Parathyroid adenoma (tissue), 2 donors: ENCODE measurements at regions not wholly inside any gene's neighbourhood (a gene's known extent, or its start where the extent isn't known, plus 50 kb on each side); places are given as distances from the start of the nearest gene placed in this dataset.

Experiments
- H2AFZ ChIP-seq: fragments of 300-600 bp; sonication (generic); one replicate; pipeline ENCODE4 v1.7.0; 2017; ENCODE audit warnings: antibody characterized with exemption, mild to moderate bottlenecking
- H3K27ac ChIP-seq: fragments of 300-600 bp; sonication (generic); one replicate; pipeline ENCODE4 v1.7.0; 2017
- H3K27me3 ChIP-seq: fragments of 300-600 bp; sonication (generic); one replicate; pipeline ENCODE4 v1.7.0; 2017; ENCODE audit warnings: low read length; ENCODE audit not compliant: control insufficient read depth, insufficient read depth
- H3K36me3 ChIP-seq: fragments of 300-600 bp; sonication (generic); one replicate; pipeline ENCODE4 v1.7.0; 2017; ENCODE audit warnings: low read length; ENCODE audit not compliant: control insufficient read depth, insufficient read depth
- H3K4me1 ChIP-seq: fragments of 300-600 bp; sonication (generic); one replicate; pipeline ENCODE4 v1.7.0; 2017; ENCODE audit warnings: control low read depth
- H3K4me2 ChIP-seq: fragments of 300-600 bp; sonication (generic); one replicate; pipeline ENCODE4 v1.7.0; 2017; ENCODE audit warnings: low read length
- H3K4me3 ChIP-seq: fragments of 300-600 bp; sonication (generic); one replicate; pipeline ENCODE4 v1.7.0; 2017; ENCODE audit warnings: low read depth, low read length
- H3K79me2 ChIP-seq: fragments of 300-600 bp; sonication (generic); one replicate; pipeline ENCODE4 v1.7.0; 2017; ENCODE audit warnings: control low read depth
- H3K9ac ChIP-seq: fragments of 300-600 bp; sonication (generic); one replicate; pipeline ENCODE4 v1.7.0; 2017; ENCODE audit warnings: mild to moderate bottlenecking
- H3K9me3 ChIP-seq: fragments of 300-600 bp; sonication (generic); one replicate; pipeline ENCODE4 v1.7.0; 2017; ENCODE audit warnings: low read length; ENCODE audit not compliant: control insufficient read depth
- CTCF ChIP-seq: fragments of 300-600 bp; sonication (generic); IDR thresholded peaks from one replicate; pipeline ENCODE4 v1.7.0; 2017; ENCODE audit warnings: antibody characterized with exemption, mild to moderate bottlenecking
- donor health status: primary hyperparathyroidism.

- Histone ChIP-seq H3K79me2 (no peaks in the 10 kb centered on the region), H3K4me2 (no peak overlapping the region), H3K36me3 (no peaks in the 10 kb centered on the region), H3K27me3 (no peaks in the 10 kb centered on the region), H3K9me3 (no peaks in the 10 kb centered on the region), H3K4me1 (no peaks in the 10 kb centered on the region), H3K9ac (no peak overlapping the region), H2AFZ (no peak overlapping the region), H3K4me3 (no peak overlapping the region), H3K27ac (no peak overlapping the region)
- no peak for TF ChIP-seq CTCF
Observed at GRCh38 chr5:98492258-98492657, 281.2 kb upstream of the RGMB start.

GRCh38 chr5:98497418-98497817 lies 276.0 kb upstream of the RGMB start:
- no peaks in the 10 kb centered on the region for H3K9me3 ChIP-seq
- H3K4me2 ChIP-seq: no peak overlapping the region
- H2AFZ ChIP-seq: no peak overlapping the region
- TF ChIP-seq CTCF: no peak
- H3K4me3 ChIP-seq: no peak overlapping the region
- H3K27ac ChIP-seq: no peak overlapping the region
- no peaks in the 10 kb centered on the region for H3K4me1 ChIP-seq
- no peaks in the 10 kb centered on the region for H3K27me3 ChIP-seq
- H3K36me3 ChIP-seq: no peaks in the 10 kb centered on the region
- no peaks in the 10 kb centered on the region for H3K79me2 ChIP-seq
- H3K9ac ChIP-seq: no peak overlapping the region

- no peak overlapping the region for H3K4me3 ChIP-seq
Observed at GRCh38 chr5:98498028-98498427, 275.4 kb upstream of the RGMB start.

GRCh38 chr5:98499892-98500291 lies 273.6 kb upstream of the RGMB start:
- Histone ChIP-seq H3K36me3 (no peaks in the 10 kb centered on the region), H3K9ac (no peak overlapping the region), H3K79me2 (no peaks in the 10 kb centered on the region), H3K9me3 (no peaks in the 10 kb centered on the region), H3K27me3 (no peaks in the 10 kb centered on the region), H3K4me3 (no peak overlapping the region), H3K27ac (no peak overlapping the region), H2AFZ (no peak overlapping the region), H3K4me2 (no peak overlapping the region), H3K4me1 (no peaks in the 10 kb centered on the region)
- no peak for TF ChIP-seq CTCF

More at GRCh38 chr5:98498028-98498427, 275.4 kb upstream of the RGMB start:
- Histone ChIP-seq H3K9ac (no peak overlapping the region), H3K4me2 (no peak overlapping the region), H3K36me3 (no peaks in the 10 kb centered on the region), H3K9me3 (no peaks in the 10 kb centered on the region), H3K27me3 (no peaks in the 10 kb centered on the region), H3K79me2 (no peaks in the 10 kb centered on the region), H3K27ac (no peak overlapping the region), H2AFZ (no peak overlapping the region), H3K4me1 (no peaks in the 10 kb centered on the region)
- TF ChIP-seq CTCF: no peak

- Histone ChIP-seq H3K4me1 (no peaks in the 10 kb centered on the region), H2AFZ (no peak overlapping the region), H3K4me2 (no peak overlapping the region), H3K4me3 (no peak overlapping the region), H3K27ac (no peak overlapping the region), H3K9me3 (no peaks in the 10 kb centered on the region), H3K79me2 (no peaks in the 10 kb centered on the region), H3K9ac (no peak overlapping the region), H3K27me3 (no peaks in the 10 kb centered on the region), H3K36me3 (no peaks in the 10 kb centered on the region)
- TF ChIP-seq CTCF: no peak
Observed at GRCh38 chr5:98500811-98501210, 272.7 kb upstream of the RGMB start.
